T-cell (primary cell): ENCODE measurements at regions not wholly inside any gene's neighbourhood (a gene's known extent, or its start where the extent isn't known, plus 50 kb on each side); places are given as distances from the start of the nearest gene placed in this dataset.

Experiments
- ATAC-seq, 4 experiments: fragments of 200-7000 bp in 3 of 4; fragments of 150-1000 bp in 1 of 4; cut with Tn5 transposase; replicated peaks in 1 of 4; 1 replicate in 3 of 4; 2 replicates in 1 of 4; pipeline ENCODE4 v1.10.0; 2021; ENCODE audit warnings: moderate library complexity in 3 of 4, mild to moderate bottlenecking in 2 of 4, moderate number of reproducible peaks in 1 of 4
- CTCF ChIA-PET, 2 donors: fragments of 300-600 bp; sonication (Branson Sonifier 250); formaldehyde crosslinking; loops; one replicate each; lab custom pipeline; 2022; ENCODE audit warnings: antibody characterized with exemption in 2 of 2; lab: Charles Lee
- POLR2A ChIA-PET, 2 donors: fragments of 300-600 bp; sonication (Branson Sonifier 250); formaldehyde crosslinking; loops; one replicate each; lab custom pipeline; 2022; ENCODE audit warnings: antibody characterized with exemption in 2 of 2; lab: Charles Lee
- DNase-seq, 35 experiments: peaks; one replicate each; pipeline versions ENCODE4 v3.0.0 to v3.0.0-alpha.2; 2013 to 2023
- H3K27ac ChIP-seq: one replicate; pipeline ENCODE4 v1.5.1; 2013; ENCODE audit warnings: low read length
- H3K27me3 ChIP-seq, 2 experiments: replicated peaks in 1 of 2; 1 replicate in 1 of 2; 2 replicates in 1 of 2; pipeline versions ENCODE4 v1.6.1 to v1.7.0; 2013; ENCODE audit warnings: low read length in 1 of 2, mixed read lengths in 1 of 2; ENCODE audit not compliant: control insufficient read depth in 2 of 2, insufficient read depth in 2 of 2; ENCODE audit errors: extremely low read depth in 1 of 2
- H3K36me3 ChIP-seq, 2 donors: 1 replicate in 1 of 2; 2 replicates in 1 of 2; pipeline versions ENCODE4 v1.6.1 to v1.7.0; 2013; ENCODE audit warnings: low read length in 1 of 2; ENCODE audit not compliant: control insufficient read depth in 2 of 2, insufficient read depth in 1 of 2; ENCODE audit errors: extremely low read depth in 1 of 2
- H3K4me1 ChIP-seq, 2 experiments: 1 replicate in 1 of 2; 2 replicates in 1 of 2; pipeline versions ENCODE4 v1.6.1 to v1.7.0; 2013; ENCODE audit warnings: low read length in 2 of 2, mixed read lengths in 1 of 2; ENCODE audit not compliant: insufficient read depth in 2 of 2, control insufficient read depth in 1 of 2; ENCODE audit errors: extremely low read depth in 1 of 2
- H3K4me3 ChIP-seq, 2 donors: 1 replicate in 1 of 2; 2 replicates in 1 of 2; pipeline versions ENCODE4 v1.5.1 to v1.7.0; 2013; ENCODE audit warnings: mild to moderate bottlenecking in 2 of 2, low read length in 1 of 2, moderate library complexity in 1 of 2; ENCODE audit not compliant: control insufficient read depth in 1 of 2; ENCODE audit errors: extremely low read depth in 1 of 2
- H3K9me3 ChIP-seq: 2 replicates; pipeline ENCODE4 v1.7.0; 2013
- H3K27ac Mint-ChIP-seq, 2 donors: one replicate each; pipeline ENCODE4 v1.8.0; 2020 to 2021; ENCODE audit warnings: mild to moderate bottlenecking in 2 of 2, mixed read lengths in 2 of 2
- H3K27me3 Mint-ChIP-seq, 2 donors: one replicate each; pipeline ENCODE4 v1.8.0; 2021 to 2022; ENCODE audit warnings: mixed read lengths in 2 of 2
- H3K36me3 Mint-ChIP-seq: one replicate; pipeline ENCODE4 v1.8.0; 2021; ENCODE audit warnings: mixed read lengths
- H3K4me1 Mint-ChIP-seq, 3 donors: one replicate each; pipeline ENCODE4 v1.8.0; 2020 to 2022; ENCODE audit warnings: mixed read lengths in 3 of 3, mild to moderate bottlenecking in 1 of 3
- H3K4me3 Mint-ChIP-seq, 3 donors: one replicate each; pipeline ENCODE4 v1.8.0; 2020 to 2022; ENCODE audit warnings: mild to moderate bottlenecking in 3 of 3, mixed read lengths in 3 of 3, moderate library complexity in 3 of 3
- H3K9me3 Mint-ChIP-seq, 3 donors: one replicate each; pipeline ENCODE4 v1.8.0; 2020 to 2022; ENCODE audit warnings: mixed read lengths in 3 of 3
- WGBS: methylation state at CpG from one replicate; pipeline ENCODE4 v1.1.5; 2013; ENCODE audit warnings: missing lambda C conversion rate; ENCODE audit not compliant: insufficient coverage; 5-methylcytosine and 5-hydroxymethylcytosine counted together

GRCh38 chr1:244968881-244969280 is 104.5 kb upstream of the HNRNPU start:
- H3K27ac Mint-ChIP-seq, result peak overlapping the region; percentile 99 to 100
- no peaks in the 10 kb centered on the region for H3K36me3 ChIP-seq
- peak overlapping the region; percentile 91 to 98 (median 97) for H3K4me3 Mint-ChIP-seq
- no peak for ATAC-seq
- H3K27ac ChIP-seq, result peak overlapping the region; percentile 99
- H3K36me3 Mint-ChIP-seq, result no peaks in the 10 kb centered on the region
- ChIA-PET POLR2A (interaction anchor here (0.6 to 3.8 kb wide), 15 partner anchors 105 to 1373 kb away, joined by 3 to 68 read pairs (median 4); partner anchors contain the start of gene HNRNPU (in 2 of the 2)), CTCF (interaction anchor here in 1 of 2 donors (0.8 to 1.4 kb wide), 6 partner anchors 47 to 1713 kb away, joined by 3 to 10 read pairs (median 3); partner anchors contain the start of gene SDCCAG8)
- H3K4me3 ChIP-seq, result no peak overlapping the region
- no peak for DNase-seq
- H3K27me3 Mint-ChIP-seq, result no peaks in the 10 kb centered on the region
- H3K4me1 ChIP-seq, result peaks cover 10 to 18% of the 10 kb centered on the region in 2 experiments
- no peaks in the 10 kb centered on the region for H3K9me3 Mint-ChIP-seq
- H3K27me3 ChIP-seq, result no peaks in the 10 kb centered on the region
- H3K9me3 ChIP-seq, result no peaks in the 10 kb centered on the region
- WGBS, result no CpG with 5 or more reads among the region's 4 CpGs
- H3K4me1 Mint-ChIP-seq, result peaks cover 5 to 34% (median 23%) of the 10 kb centered on the region in 3 donors

DNA sequence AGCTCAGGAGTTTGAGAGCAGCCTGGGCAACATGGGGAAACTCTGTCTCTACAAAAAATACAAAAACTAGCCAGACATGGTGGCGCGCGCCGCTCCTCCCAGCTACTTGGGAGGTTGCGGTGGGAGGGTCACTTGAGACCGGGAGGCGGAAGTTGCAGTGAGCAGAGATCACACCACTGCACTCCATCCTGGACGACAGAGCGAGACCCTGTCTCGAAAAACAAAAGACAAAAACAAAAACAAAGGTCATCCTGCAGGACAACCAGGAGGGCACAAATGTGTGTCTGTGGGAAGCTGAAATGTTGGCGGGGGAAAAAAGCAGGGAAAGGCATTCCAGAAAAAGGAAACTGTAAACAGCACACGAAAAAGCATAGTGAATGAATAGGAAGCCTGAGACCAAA is 104.1 kb upstream of the HNRNPU start:
- WGBS, result 100% methylated on average over 6 of the region's 12 CpGs
- H3K36me3 Mint-ChIP-seq, result no peaks in the 10 kb centered on the region
- H3K4me3 ChIP-seq, result no peak overlapping the region
- ChIA-PET CTCF (interaction anchor here (0.6 to 1.4 kb wide), 3 partner anchors 129 to 1712 kb away, joined by 3 read pairs; partner anchors contain the start of gene SDCCAG8 (in 1 of the 2)), POLR2A (no interaction called here)
- peak overlapping the region; percentile 68 to 100 for H3K27ac Mint-ChIP-seq
- H3K4me1 Mint-ChIP-seq, result peaks cover 10 to 39% (median 27%) of the 10 kb centered on the region in 3 donors
- no peak for ATAC-seq
- no peak for DNase-seq
- peak overlapping the region in 1 of 3 donors; percentile 22 for H3K4me3 Mint-ChIP-seq
- H3K27me3 Mint-ChIP-seq, result no peaks in the 10 kb centered on the region
- H3K9me3 Mint-ChIP-seq, result no peaks in the 10 kb centered on the region
- H3K27me3 ChIP-seq, result no peaks in the 10 kb centered on the region
- peak overlapping the region; percentile 99 for H3K27ac ChIP-seq
- no peaks in the 10 kb centered on the region for H3K36me3 ChIP-seq
- H3K9me3 ChIP-seq, result no peaks in the 10 kb centered on the region
- peaks cover 14 to 22% of the 10 kb centered on the region in 2 experiments for H3K4me1 ChIP-seq

- Mint-ChIP-seq H3K9me3 (no peaks in the 10 kb centered on the region), H3K27ac (no peak overlapping the region), H3K36me3 (no peaks in the 10 kb centered on the region), H3K27me3 (no peaks in the 10 kb centered on the region), H3K4me3 (no peak overlapping the region), H3K4me1 (peaks cover 11 to 40% (median 27%) of the 10 kb centered on the region in 3 donors)
- Histone ChIP-seq H3K27me3 (no peaks in the 10 kb centered on the region), H3K4me3 (no peak overlapping the region), H3K9me3 (no peaks in the 10 kb centered on the region), H3K36me3 (no peaks in the 10 kb centered on the region), H3K27ac (no peak overlapping the region), H3K4me1 (peaks cover 18 to 22% of the 10 kb centered on the region in 2 experiments)
- no peak for DNase-seq
- no peak for ATAC-seq
- ChIA-PET POLR2A (interaction anchor here in 1 of 2 donors (0.6 to 1.1 kb wide), 2 partner anchors 130 to 504 kb away, joined by 3 to 4 read pairs; no protein-coding TSS in a partner anchor), CTCF (no interaction called here)
- no CpG with 5 or more reads among the region's 2 CpGs for WGBS
Measured at GRCh38 chr1:244967159-244967558, 102.8 kb upstream of the HNRNPU start.

GRCh38 chr1:244965185-244966030 is 101.1 kb upstream of the HNRNPU start:
- H3K27ac Mint-ChIP-seq, result no peak overlapping the region
- H3K9me3 Mint-ChIP-seq, result no peaks in the 10 kb centered on the region
- no peak for DNase-seq
- H3K4me3 Mint-ChIP-seq, result no peak overlapping the region
- peaks cover 11 to 32% (median 20%) of the 10 kb centered on the region in 3 donors for H3K4me1 Mint-ChIP-seq
- ChIA-PET CTCF (interaction anchor here (0.8 to 1.5 kb wide), 2 partner anchors 111 to 130 kb away, joined by 3 to 4 read pairs; no protein-coding TSS in a partner anchor), POLR2A (interaction anchor here in 1 of 2 donors (0.5 kb wide), 1 partner anchor 61 kb away, joined by 6 read pairs; no protein-coding TSS in a partner anchor)
- Histone ChIP-seq H3K36me3 (no peaks in the 10 kb centered on the region), H3K9me3 (no peaks in the 10 kb centered on the region), H3K4me3 (no peak overlapping the region), H3K27ac (no peak overlapping the region), H3K27me3 (no peaks in the 10 kb centered on the region), H3K4me1 (peaks cover 15 to 18% of the 10 kb centered on the region in 2 experiments)
- ATAC-seq, result no peak
- 94% methylated on average over 4 of the region's 8 CpGs for WGBS
- H3K36me3 Mint-ChIP-seq, result no peaks in the 10 kb centered on the region
- H3K27me3 Mint-ChIP-seq, result no peaks in the 10 kb centered on the region

DNA sequence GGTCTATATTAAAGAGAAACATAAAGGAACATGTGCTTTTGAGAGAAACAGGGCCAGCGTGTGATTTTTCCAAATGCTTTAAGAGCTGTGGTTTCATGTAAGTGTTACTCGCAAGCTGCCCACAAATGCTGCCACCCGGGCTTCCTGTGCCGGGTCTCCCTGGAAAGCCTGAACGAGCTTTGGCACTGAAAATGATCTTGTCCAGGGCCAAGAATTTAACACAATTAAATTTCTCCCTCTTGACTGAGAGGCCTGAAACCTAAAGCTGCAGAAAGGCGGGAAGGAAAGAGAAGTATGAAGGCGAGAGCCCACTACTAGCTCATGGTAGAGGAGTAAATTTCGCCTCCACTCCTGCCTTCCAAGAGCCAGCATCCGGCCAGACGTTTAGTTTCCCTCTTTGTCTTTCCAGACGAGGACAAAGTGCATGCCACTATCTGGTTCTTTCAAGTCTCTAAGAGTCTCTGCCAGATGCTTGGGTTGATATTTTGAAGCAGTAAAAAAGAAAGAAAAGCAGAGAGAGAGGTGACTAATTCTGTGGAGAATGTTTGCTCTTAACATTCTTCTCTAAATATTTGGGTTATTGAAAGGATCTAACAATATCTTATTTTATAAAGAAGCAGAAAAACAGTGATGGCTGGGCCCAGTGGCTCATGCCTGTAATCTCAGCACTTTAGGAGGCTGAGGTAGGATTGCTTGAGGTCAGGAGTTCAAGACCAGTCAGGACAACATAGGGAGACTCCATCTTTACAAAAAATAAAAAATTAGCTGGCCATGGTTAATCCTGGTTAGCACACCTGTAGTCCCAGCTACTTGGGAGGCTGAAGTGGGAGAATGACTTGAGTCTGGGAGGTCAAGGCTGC is 100.0 kb upstream of the HNRNPU start:
- Histone ChIP-seq H3K27ac (no peak overlapping the region), H3K9me3 (no peaks in the 10 kb centered on the region), H3K4me3 (no peak overlapping the region), H3K4me1 (peaks cover 13% of the 10 kb centered on the region in 2 experiments), H3K36me3 (no peaks in the 10 kb centered on the region), H3K27me3 (no peaks in the 10 kb centered on the region)
- H3K27ac Mint-ChIP-seq, result peak overlapping the region; percentile 70 to 79
- no peaks in the 10 kb centered on the region for H3K9me3 Mint-ChIP-seq
- H3K27me3 Mint-ChIP-seq, result no peaks in the 10 kb centered on the region
- peak in 16 of 35 experiments; percentile 3 to 34 (median 9) for DNase-seq
- ChIA-PET POLR2A (interaction anchor here (0.5 to 0.8 kb wide), 2 partner anchors 10 to 129 kb away, joined by 3 to 9 read pairs; partner anchors contain the start of gene COX20 (in 1 of the 2)), CTCF (interaction anchor here (0.6 to 1.5 kb wide), 4 partner anchors 102 to 163 kb away, joined by 3 to 8 read pairs (median 4); no protein-coding TSS in a partner anchor)
- 0% methylated on average over 3 of the region's 11 CpGs for WGBS
- no peaks in the 10 kb centered on the region for H3K36me3 Mint-ChIP-seq
- H3K4me3 Mint-ChIP-seq, result no peak overlapping the region
- H3K4me1 Mint-ChIP-seq, result peaks cover 11 to 29% (median 17%) of the 10 kb centered on the region in 3 donors
- peak in 3 of 4 experiments; percentile 32 to 43 (median 36) for ATAC-seq
